ENCODE measurements at regions not wholly inside any gene's neighbourhood (a gene's known extent, or its start where the extent isn't known, plus 50 kb on each side); places are given as distances from the start of the nearest gene placed in this dataset.

- TF ChIP-seq POLR2A (IDR thresholded peaks at IDR 0.05) = no peak
- TF ChIP-seq, protein P1, sequence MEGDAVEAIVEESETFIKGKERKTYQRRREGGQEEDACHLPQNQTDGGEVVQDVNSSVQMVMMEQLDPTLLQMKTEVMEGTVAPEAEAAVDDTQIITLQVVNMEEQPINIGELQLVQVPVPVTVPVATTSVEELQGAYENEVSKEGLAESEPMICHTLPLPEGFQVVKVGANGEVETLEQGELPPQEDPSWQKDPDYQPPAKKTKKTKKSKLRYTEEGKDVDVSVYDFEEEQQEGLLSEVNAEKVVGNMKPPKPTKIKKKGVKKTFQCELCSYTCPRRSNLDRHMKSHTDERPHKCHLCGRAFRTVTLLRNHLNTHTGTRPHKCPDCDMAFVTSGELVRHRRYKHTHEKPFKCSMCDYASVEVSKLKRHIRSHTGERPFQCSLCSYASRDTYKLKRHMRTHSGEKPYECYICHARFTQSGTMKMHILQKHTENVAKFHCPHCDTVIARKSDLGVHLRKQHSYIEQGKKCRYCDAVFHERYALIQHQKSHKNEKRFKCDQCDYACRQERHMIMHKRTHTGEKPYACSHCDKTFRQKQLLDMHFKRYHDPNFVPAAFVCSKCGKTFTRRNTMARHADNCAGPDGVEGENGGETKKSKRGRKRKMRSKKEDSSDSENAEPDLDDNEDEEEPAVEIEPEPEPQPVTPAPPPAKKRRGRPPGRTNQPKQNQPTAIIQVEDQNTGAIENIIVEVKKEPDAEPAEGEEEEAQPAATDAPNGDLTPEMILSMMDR (IDR thresholded peaks at IDR 0.05) = no peak
Measured at GRCh38 chr7:115235075-115235474, 313.2 kb downstream of the MDFIC start.
